OCI-LY1 (cell line): ENCODE measurements at regions not wholly inside any gene's neighbourhood (a gene's known extent, or its start where the extent isn't known, plus 50 kb on each side); places are given as distances from the start of the nearest gene placed in this dataset.

Experiments used
- EZH2 ChIP-seq: fragments of 200-600 bp; sonication (generic), shearing (Covaris generic); IDR thresholded peaks from 2 replicates; pipeline ENCODE4 v1.8.0; 2017; ENCODE audit warnings: borderline replicate concordance, mixed run types, mild to moderate bottlenecking, antibody characterized with exemption, low read length, moderate library complexity, mixed read lengths
- TF ChIP-seq, protein P1 (sequence below): fragments of 200-600 bp; sonication (generic), shearing (Covaris generic); IDR thresholded peaks from 2 replicates; pipeline ENCODE4 v1.5.1; 2017; ENCODE audit warnings: mild to moderate bottlenecking, antibody characterized with exemption, low read length, moderate library complexity, mixed read lengths

DNA sequence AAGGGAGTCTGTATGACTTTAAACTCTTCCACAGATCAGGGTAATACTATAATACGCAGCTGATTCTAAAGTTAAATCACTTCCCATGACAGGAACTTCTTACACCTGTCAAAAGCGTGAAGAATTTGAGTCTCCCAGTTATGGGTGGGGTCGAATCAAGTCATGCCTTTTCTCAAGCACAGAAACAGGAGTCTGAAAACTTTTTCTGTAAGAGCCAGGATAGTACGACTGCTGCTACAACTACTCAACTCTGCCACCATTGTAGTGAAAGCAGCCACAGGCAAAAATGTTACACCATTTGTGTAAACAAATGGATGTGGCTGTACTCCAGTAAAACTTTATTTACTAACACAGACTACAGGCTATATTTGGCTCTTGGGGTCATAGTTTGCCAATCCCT, 90.3 kb downstream of the DUSP6 start:
- TF ChIP-seq, protein P1, sequence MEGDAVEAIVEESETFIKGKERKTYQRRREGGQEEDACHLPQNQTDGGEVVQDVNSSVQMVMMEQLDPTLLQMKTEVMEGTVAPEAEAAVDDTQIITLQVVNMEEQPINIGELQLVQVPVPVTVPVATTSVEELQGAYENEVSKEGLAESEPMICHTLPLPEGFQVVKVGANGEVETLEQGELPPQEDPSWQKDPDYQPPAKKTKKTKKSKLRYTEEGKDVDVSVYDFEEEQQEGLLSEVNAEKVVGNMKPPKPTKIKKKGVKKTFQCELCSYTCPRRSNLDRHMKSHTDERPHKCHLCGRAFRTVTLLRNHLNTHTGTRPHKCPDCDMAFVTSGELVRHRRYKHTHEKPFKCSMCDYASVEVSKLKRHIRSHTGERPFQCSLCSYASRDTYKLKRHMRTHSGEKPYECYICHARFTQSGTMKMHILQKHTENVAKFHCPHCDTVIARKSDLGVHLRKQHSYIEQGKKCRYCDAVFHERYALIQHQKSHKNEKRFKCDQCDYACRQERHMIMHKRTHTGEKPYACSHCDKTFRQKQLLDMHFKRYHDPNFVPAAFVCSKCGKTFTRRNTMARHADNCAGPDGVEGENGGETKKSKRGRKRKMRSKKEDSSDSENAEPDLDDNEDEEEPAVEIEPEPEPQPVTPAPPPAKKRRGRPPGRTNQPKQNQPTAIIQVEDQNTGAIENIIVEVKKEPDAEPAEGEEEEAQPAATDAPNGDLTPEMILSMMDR, result no peak
- no peak for TF ChIP-seq EZH2
